GM18502 (cell line): ENCODE measurements at regions not wholly inside any gene's neighbourhood (a gene's known extent, or its start where the extent isn't known, plus 50 kb on each side); places are given as distances from the start of the nearest gene placed in this dataset.
"Not testable (repeated sequence)": the region's sequence is repeated elsewhere in the genome, so short reads cannot be mapped to it uniquely, and the experiment has no call there.

Experiments
- ATAC-seq: cut with Tn5 transposase; IDR thresholded peaks from one replicate; pipeline ENCODE4 v1.9.1; 2021; ENCODE audit warnings: mild to moderate bottlenecking; ENCODE audit not compliant: unreplicated experiment, poor library complexity

DNA sequence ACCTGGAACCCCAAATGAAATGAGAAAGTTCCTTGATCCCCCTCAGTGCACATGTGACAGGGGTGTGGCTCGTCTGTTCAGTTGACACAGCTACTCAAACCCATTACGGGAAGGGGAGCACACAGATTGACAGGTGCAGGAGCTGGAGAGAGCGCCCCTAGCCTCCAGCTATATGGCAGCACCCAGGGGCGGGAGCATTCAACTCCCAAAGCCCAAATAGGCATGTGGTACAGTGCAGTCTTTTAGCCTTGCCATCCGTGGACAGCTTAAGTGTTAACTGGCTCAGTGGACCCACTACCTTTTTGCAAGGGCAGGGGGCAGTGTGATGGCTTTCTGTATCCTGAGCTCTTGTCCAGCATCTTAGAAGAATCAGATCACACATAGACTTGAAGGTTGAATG is 1374.2 kb upstream of the ALCAM start:
- no peak for ATAC-seq

GRCh38 chr3:104004956-104005355 is 1361.8 kb upstream of the ALCAM start:
- no peak for ATAC-seq

GRCh38 chr3:104005815-104006214 is 1360.9 kb upstream of the ALCAM start:
- no peak for ATAC-seq

GRCh38 chr3:104018541-104018940 is 1348.2 kb upstream of the ALCAM start:
- ATAC-seq = no peak

DNA sequence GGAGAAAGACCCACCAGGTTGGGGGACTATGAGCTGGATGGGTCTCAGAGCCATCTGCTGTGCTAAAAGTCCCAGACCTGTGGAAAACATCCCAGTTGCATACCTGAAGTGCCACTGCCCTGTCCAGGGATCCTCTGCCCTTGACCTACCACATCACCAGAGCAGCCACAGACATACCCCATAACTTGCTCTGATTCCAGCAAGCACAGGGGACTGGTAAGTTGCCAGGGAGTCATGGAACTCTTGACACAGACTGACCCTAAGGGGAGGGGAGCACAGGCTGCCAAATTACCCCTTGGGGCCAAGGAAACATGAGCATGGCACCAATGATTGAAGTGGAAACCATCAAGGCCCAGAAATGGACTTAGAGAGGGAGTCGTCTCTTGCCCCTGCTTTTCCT is 1335.1 kb upstream of the ALCAM start:
- ATAC-seq = no peak

- ATAC-seq = no peak
Observed at GRCh38 chr3:104032283-104032682, 1334.4 kb upstream of the ALCAM start.

DNA sequence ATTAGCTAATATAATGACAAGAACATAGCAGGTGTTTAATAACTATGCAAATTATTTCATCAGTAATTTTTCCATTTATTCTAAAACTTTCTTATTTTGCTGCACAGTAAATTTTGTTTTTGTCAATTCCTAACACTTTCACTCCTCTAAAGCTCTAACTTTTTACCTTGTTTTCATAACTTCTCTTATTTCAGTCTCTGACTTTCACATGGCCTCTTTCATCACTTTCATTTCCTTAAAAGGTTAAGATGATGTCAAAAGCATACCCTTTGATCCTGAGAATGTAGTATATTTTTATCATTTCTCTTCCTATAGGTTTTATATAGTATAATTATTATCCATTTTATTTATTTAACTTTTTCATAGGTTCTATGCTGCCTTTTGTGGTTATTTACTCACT is 1325.8 kb upstream of the ALCAM start:
- ATAC-seq = peak; percentile 72

GRCh38 chr3:104043001-104043543 is 1323.6 kb upstream of the ALCAM start:
- not testable (repeated sequence) for ATAC-seq

DNA sequence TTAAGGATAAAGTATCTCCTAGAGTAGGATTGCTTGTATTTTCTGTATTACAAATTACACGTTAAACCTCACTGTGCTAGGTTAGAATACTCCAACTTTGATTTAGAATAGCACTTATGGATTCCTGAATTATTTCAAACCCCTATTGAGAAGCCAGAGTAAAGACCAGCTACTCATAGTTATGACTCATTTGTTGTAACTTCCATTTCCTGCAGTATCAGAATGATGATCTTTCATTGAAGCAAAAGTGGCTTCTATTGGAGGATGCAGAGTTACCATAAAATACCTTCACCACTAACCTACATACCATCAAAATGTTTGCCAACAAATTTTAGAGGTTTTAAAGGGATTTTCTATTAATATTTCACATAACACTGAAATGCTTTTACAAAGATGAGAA is 1322.7 kb upstream of the ALCAM start:
- no peak for ATAC-seq

- ATAC-seq = no peak
Observed at GRCh38 chr3:104066658-104067057, 1300.1 kb upstream of the ALCAM start.

- ATAC-seq = no peak
Observed at GRCh38 chr3:104069114-104069513, 1297.6 kb upstream of the ALCAM start.

GRCh38 chr3:104070906-104071305 is 1295.8 kb upstream of the ALCAM start:
- ATAC-seq = no peak

DNA sequence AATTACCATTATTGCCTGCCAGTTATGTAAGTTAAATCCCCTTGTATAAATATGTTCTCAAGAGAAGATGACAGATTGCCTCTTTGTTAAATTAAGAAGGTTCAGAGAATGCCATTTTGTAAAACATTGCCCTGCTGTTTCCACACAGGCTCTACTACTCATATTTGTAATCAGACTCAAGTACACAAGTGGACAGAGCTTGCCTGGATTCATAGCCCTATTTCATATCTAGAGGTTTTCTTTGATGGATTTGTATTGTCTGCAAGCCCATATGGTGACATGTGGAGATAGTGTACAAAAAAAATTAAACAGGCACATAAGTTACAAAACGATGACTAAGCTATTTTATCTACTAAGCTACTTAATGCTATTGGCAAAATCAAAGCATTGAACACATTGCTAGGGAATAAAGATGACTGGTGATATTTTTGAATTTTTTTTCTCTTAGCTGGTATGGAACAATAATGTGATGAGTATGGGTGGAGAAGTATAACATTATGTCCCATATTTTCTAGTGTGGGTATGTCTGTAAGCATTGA is 1286.6 kb upstream of the ALCAM start:
- no peak for ATAC-seq

DNA sequence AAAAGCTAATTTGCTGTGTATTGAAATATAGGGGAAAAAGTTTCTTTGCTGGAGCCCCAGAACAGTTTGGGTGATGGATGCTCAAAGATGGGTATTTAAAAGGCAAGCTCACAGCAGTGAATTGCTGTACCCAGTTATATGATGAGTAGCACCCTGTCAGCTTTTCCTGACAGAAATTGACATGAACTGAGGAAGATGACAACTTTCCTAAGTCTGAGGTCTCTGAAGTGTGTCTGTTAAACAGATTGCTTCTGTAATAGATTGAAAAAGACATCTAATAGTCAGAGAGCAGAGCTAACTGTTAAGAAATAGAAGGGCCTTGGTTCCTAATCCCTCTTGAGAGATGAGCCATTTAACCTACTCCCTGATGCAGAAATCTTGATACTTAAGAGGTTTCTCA is 1278.0 kb upstream of the ALCAM start:
- no peak for ATAC-seq

DNA sequence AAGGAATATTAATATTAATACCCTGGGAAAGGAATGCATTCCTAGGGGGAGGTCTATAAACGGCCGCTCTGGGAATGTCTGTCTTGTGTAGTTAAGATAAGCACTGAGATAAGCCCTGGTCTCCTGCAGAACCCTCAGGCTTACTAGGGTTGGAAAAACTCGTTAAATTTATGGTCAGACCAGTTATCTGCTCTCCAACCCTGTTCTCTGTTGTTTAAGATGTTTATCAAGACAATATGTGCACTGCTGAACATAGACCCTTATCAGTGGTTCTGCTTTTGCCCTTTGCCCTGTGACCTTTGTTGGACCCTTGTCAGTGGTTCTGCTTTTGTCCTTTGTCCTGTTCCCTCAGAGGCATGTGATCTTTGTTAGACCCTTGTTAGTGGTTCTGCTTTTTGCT is 1276.7 kb upstream of the ALCAM start:
- not testable (repeated sequence) for ATAC-seq

- ATAC-seq = no peak
Observed at GRCh38 chr3:104101736-104102135, 1265.0 kb upstream of the ALCAM start.

- ATAC-seq = peak; percentile 93
Observed at GRCh38 chr3:104102386-104102785, 1264.3 kb upstream of the ALCAM start.

DNA sequence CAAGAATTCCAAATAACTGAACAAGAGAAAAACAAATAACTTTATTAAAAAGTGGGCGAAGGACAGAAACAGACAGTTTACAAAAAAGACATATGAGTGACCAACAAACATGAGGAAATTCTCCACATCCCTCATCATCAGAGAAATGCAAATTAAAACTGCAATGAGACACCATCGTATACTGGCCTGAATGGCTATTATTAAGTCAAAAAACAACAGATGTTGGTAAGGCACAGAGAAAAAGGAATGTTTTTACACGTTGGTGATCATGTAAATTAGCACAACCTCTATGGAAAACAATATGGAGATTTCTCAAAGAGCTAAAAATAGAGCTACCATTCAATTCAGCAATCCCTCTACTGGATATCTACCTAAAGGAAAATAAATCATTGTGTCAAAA is 1260.4 kb upstream of the ALCAM start:
- no peak for ATAC-seq

DNA sequence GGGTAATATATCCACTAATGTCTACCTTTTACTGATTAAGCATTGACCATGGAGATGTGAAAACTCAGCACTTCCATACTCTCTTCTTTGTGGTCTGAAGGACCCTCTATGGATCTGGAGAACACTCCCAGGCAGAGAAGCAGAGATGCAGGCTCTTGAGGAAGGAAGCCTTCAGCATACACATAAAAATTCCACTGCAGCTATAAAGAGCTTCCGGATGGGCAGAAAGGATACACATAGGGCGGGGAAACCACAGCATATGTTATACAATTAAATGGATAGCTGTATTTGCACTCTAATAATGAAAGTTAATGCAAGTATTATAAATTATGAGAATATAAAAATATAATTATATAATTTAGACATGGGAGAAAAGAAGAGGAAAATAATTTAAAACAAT is 1258.2 kb upstream of the ALCAM start:
- no peak for ATAC-seq

GRCh38 chr3:104126463-104126862 is 1240.2 kb upstream of the ALCAM start:
- no peak for ATAC-seq

- no peak for ATAC-seq
Observed at GRCh38 chr3:104126864-104127553, 1239.7 kb upstream of the ALCAM start.

GRCh38 chr3:104127830-104128229 is 1238.9 kb upstream of the ALCAM start:
- ATAC-seq = no peak
